GM18517 (cell line): ENCODE measurements at regions not wholly inside any gene's neighbourhood (a gene's known extent, or its start where the extent isn't known, plus 50 kb on each side); places are given as distances from the start of the nearest gene placed in this dataset.

Source experiments
- ATAC-seq: cut with Tn5 transposase; IDR thresholded peaks from one replicate; pipeline ENCODE4 v1.9.1; 2021; ENCODE audit warnings: mild to moderate bottlenecking, moderate library complexity; ENCODE audit not compliant: unreplicated experiment

DNA sequence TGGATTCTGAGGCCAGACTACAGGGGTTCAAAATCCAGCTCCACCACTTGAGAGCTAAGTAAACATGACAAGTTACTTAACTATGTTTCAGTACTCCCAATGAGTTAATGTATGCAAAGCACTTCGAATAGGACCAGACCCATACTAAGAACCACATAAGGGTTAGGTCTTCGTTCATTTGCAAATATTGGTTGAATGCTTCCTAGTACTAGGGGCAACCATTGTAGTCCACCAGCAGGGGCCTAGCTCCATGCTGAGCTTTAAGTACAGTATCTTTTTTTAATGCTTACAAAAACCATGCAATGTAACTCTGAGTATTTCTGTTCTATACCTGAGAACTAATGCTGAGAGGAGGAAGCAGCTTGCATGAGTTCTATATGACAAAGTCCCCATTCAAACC lies 80.4 kb upstream of the PDE1C start:
- ATAC-seq = no peak

DNA sequence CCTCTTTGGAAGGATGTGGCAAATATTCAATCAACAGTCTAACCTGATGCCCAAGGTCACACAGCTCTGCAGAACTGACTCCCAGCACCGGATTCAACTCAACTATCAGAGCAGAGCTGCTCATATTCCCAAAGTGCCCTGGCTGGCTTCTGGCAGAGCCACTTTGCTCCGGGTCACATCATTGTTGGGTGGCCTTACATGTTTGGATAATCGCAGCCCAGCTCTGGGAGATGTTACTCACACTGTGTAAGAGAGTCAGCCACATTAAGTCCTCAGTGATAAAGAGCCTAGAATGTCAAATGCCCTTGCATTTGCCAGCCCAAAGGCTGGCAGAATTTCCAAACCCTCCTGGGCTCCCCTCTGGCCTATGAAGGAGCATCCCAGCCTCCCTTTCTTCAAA lies 79.8 kb upstream of the PDE1C start:
- ATAC-seq = no peak

DNA sequence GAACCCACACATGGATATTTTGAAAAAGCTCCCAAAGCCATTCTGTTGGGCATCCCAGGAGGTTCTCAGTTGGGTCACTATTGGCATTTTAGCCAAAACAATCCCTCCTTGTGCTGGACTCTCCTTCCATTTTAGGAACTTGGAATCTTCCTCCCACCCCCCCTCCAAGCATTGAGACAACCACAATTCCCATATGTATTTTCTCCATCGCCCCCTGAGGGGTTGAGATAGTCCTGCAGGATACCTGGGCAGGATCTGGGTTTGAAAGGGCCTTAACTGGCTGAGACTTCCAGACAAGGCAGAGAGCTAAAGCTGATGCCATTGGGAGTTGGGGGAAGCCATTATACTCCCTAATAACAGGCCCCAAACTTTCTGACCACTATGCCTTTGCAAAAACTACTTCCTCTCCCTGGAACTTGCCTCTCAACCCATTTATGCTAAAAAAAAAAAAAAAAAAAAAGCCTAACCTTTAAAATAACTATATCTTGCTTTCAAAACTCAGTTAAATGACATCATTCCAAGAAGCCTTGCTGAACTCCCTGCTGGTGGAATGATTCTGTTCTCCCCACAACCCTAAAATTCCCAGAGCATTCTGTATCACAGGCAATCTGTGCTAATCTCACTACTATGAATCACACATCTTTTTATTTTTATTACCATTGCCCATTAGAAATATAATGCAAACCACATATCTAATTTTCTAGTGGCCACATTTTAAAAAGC lies 77.5 kb upstream of the PDE1C start:
- ATAC-seq = no peak

DNA sequence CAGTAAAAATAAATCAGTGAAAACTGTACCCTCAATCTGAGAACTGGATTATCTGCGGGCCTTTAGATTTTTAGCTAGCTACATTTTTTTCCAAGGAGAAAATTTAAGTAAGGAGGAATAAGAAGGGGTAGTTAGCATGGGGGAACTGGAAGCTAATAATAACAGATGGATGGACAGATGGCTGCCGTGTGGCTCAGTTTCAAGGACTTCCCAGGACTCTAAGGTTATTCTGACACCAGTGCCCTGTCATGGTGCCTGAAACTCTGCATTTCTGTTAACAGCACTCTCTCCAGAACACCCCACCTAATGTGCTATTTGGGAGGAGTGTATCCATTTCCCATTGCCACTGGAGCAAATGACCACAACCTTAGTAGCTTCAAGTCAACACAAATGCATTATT lies 75.7 kb upstream of the PDE1C start:
- ATAC-seq = no peak

DNA sequence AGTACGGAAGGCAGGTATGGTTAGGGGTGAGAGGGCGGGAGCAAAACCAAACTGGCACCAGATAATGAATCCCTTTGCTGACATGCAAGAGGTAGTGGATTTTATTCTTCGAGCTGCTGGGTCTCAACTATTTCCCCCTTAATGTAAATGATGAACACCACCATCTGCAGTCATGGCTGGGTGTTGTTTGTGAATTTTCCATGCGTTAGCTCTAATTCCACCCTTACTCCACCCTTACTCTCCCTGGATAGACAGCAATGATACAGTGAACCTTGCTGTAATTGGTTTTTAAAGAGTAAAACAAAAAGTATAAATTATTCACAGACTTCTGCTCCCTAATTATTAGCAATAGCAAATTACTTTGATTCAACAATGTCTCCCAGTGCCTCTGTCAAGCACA lies 74.5 kb upstream of the PDE1C start:
- no peak for ATAC-seq

DNA sequence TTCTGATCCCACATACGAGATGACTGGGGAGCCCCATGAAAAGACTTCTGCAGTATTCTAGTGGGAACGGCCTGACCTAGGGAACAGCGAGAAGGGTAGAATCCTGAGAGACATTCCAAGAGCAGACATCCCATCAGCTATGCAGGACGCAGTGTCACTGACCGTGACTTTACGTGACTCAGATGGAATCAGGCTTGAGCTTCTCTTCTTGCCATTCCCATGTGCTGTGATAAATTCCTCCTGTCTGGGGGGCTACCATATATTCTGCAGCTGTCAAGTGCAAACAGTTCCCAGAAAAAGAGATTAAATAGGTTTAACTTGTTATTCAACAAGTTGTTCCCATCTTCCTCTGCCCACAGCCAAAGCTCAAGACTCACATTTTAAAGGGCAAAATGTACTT lies 73.1 kb upstream of the PDE1C start:
- ATAC-seq = no peak

DNA sequence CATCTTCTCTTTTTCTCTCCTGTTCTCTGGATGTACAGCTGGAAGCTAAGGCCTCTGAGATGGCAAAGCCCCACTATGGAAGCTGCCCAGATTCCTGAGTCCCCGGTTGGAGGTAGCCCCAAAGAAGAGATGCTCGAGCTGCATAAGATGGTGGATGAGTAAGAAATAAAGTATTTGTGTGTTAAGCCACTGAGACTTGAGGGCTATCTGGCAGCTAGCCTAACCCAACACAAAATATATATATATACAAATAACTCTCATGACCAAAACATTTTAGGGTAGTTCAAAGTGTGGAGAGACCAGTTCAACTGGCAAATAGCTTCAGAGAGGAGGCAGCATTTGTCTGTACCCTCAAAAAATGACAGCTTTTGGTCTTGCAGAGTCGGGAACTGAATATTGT lies 72.4 kb upstream of the PDE1C start:
- no peak for ATAC-seq

DNA sequence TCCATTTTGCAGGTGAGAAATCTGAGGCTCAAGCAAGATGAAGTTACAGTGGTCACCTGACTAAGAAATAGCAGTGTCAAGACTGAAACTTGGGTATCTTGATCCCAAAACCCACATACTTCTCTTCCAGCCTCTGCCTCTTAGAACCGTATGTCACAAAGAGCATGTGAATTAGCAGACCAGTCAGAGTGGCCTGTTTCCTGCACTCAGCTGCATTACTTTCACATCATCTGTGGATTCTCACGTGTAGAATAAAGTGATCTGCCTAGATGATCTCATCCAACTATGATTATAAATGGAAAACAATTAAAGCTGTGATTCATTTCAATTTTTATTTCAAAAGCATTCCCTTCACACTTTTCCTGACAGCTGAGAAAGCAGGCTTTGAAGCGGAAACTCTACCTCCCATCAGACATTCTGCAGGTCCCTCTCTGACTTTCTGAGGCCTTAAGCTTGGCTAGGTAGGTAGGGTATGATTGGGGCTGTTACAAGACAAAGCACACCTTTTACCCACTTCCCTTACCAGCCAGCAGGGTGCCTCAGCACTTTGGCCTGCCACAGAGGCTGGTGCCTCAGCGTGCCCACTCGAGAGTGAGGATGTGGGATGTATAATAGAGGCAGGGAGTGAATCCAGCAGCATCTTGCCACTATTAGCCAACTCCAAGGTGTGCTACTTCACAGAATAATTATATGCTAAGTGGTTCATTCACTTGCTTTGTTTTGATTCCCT lies 70.2 kb upstream of the PDE1C start:
- ATAC-seq = no peak

DNA sequence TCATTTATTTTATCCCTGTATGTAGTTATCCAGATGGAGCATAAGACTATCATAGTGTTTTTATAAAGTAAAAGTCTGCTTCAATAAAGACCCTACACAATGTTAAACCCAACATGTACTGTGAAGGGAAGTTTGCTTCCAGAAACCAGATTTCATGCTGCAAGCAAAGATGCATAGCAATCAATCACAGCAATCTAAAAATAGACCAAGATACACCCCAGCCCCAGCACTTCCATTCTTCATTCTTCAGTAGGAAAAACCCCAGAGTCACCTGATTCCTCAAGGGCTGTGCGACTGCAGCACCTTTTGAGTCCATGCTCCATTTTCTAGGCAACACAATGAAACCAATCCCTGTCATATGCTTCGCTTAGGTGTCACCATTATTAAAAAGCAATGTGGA lies 66.9 kb upstream of the PDE1C start:
- no peak for ATAC-seq

DNA sequence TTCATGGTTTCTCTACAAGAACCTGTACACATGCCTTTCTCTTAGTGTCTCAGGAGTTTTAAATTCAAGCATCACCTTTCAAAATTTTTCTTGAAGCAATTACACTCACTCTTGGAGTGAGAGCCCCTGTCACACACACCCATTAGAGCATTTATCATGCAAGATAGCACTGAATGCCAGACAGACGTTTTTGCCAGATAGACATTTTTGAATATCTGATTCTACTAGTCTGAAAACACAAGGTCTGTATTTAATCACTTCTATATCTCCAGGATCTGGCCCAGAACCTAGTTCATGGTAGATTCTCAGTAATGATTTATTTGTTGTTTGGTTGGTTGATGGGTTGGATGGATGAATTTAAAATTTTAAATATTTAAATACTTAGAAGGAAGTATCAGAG lies 60.9 kb upstream of the PDE1C start:
- ATAC-seq = no peak

DNA sequence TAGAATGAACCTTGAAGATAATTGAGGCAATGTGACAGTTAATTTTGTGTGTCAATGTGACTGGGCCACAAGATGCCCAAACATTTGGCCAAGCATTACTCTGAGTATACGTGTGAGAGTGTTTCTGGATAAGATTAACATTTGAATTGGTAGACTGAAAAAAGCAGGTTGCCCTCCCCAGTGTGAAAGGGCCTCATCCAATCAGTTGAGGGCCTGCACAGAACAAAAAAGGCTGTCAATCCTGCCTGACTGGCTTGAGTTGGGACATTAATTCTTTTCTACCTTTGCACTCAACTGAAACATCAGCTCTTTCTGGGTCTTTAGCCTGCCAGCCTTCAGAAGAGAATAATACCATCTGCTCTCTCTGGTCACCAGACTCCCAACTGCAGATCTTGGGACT lies 56.6 kb upstream of the PDE1C start:
- no peak for ATAC-seq
